Bone marrow (tissue), 2 donors: ENCODE measurements at regions not wholly inside any gene's neighbourhood (a gene's known extent, or its start where the extent isn't known, plus 50 kb on each side); places are given as distances from the start of the nearest gene placed in this dataset.

Experiments
- DNase-seq, 2 donors: peaks; one replicate each; lab custom pipeline; 2025; lab: John Stamatoyannopoulos, UW

DNA sequence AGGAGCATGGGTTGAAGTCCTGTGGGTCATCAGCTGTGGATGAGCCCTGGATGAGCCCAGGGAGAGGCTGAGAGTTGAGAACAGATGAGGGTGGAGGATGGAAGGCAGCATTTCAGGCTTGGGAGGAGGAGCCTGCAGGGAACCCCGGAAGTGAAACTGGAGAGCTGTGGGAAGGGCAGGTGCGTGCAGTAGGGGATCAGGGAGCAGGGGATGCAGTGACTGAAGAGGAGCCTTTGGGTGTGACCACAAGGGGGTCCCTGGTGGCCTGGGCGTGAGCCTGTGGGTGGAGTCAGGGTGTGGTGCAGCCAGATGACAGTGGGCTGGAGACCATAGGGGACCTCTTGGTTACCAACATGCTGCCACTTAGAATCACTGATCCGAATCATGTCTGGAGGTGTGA, 115.5 kb downstream of the PAPOLA start:
- DNase-seq: no peak

DNA sequence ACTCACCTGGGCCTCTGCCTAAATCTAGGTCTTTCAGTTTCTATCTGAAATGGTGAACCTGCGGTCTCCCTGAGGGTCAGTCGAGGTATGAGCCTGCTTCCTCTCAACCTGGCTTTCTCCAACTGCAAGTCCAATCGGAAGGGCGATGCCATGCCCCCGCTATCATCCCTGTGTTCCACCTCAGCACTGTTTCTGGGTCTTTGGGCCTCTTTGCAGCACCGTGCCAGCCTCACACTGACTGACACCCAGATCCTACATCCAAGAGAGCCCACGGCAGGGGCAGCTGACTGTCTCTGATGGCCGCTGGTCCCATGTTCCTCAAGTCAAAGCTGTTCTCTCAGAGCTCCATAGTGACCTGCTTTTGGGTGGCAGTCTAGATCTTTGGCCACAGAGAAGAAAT, 120.7 kb downstream of the PAPOLA start:
- no peak for DNase-seq

DNA sequence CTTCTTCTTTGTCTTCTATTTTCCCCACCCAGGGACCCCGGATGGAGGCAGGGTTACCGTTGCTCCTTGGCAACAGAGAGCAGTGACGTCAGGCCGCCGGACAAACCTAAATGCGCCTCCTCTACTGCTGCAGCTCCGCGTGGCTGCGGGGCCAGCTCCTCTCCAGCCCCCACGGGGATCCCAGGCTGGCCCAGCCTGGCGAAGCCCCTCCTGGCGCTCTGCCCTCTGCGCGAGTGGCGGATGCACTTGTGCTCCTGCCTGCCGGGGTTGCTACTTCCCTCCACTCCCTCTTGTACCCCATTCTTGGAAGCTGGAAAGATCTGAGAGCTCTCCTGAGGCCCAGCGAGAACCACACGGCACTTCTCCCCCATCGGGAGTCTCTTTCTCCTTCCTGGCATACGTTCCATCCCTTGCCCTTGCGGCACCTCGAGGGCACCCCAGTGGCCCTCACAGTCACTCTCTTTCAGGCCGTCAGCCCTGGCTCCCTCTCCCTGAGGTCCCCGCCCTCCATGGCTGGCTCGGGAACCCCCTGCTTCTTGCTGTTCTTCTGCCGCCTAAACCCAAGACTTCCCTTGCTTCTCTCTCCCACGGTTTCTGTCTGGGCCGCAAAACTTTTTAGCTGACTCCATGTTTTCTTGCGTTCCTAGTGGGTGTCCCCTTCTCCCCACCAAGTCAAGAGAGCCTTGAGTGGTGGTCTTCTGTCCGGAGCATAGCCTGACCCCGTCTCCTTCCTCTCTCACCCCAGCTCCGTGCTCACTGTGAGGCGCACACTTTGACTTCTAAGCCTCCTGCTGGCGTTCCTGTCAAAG, 121.7 kb downstream of the PAPOLA start:
- no peak for DNase-seq

DNA sequence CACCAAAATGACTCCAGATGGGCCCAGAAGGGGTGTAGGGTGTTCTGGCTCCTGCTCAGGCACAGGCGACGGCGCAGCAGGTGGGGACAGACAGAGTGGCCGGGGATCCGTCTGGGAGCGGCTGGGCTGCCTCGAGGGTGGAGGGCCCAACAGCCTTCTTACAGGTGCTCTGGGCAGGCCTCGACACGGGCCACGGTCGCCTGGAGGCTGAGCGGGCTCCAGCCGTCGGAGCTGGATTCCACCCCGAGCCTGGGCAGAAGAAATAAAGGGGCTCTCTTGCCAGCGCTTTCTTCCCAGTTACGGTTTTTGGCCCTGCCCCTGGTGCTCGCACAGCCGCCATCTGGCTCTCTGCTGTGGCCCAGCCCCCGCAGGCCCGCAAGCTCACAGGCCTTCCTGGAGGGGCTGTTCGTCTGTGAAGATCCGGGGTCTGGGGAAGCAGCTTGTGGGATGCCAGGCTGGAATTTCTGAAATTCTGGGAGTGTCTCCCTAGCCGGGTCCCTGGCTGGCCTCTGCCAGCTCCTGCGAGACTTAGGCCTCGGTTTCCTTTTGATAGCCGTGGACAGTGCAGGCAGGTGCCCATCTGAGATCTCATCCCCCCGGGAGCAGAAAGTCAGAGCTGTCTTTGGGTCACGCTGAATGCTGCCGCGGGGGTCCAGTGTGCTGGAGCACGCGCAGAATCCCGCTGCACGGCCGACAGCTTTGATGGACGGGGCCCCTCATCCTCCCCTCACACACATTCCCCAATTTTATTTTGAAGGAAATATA, 122.7 kb downstream of the PAPOLA start:
- no peak for DNase-seq

DNA sequence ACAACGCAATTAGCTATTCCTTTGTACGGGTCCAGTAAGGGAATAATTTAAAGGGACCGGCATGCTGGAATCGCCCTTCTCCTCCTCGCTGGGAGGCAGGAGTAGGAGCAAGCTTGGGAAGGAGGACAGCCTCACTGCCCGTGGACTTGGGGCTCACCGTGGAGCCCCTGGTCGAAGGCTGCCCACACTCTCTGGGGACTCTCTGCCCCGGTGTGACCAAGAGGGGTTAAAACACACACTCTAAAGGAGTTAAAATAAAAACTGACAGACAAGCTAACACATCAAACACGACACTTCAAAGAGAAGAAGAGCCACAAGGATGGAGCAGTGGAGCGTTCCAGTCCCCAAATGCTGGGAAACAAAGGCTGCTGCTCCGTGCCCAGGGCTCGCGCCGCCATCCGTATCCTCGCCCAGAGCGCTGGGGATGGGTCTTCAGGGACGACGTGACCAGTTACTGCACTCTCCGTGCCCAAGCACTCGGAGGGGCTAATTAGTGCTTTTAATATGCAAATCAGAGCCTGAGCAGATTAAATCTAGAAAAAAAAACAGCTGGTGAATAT, 123.3 kb downstream of the PAPOLA start:
- DNase-seq: no peak

DNA sequence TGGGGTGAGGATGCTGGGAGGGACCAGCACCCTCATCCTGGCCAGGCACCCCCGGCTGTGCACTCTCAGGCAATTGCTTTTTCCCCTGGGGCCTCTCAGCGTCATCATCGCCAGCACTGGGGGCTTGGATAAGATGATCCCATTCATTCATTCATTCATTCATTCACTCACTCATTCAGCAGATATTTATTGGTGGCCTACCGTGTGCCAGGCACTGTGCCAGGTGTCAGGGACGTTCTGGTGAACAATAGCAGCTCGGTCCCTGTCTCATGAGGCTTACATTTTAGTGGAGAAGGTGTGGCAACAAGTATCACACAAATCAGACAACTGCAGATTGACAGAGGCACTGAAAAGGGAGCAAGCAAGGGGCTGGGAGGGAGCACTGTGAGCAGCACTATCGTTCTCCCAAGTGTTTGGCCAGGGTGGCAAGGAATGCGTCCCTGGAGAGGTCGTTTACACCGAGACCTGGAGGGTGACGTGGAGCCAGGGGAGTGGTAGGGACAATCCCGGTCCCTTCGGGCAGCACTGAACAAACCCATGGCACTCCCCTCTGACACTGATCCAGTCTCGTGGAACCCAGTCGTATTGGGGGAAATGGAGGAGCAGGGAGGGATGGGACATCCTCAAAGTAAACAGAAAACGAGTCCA, 124.1 kb downstream of the PAPOLA start:
- no peak for DNase-seq

DNA sequence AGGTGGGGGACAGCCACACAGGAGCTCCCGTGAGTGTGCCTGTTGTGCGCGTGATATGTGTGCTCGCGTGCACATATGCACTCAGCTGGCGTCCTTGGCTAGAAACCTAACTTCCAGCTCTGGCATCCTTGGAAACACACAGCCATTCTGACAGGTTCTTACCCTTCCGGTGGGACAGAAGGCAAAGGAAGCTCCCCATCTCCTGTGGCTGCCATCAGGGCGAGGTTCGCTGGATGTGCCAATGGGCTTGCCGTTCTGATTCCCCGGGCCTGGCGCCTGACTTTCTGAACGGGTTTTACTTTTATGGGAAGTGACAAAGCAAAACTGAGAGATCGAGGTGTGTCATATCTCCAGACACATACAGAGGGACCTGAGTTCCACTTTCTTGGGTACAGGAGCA, 124.7 kb downstream of the PAPOLA start:
- DNase-seq: no peak

DNA sequence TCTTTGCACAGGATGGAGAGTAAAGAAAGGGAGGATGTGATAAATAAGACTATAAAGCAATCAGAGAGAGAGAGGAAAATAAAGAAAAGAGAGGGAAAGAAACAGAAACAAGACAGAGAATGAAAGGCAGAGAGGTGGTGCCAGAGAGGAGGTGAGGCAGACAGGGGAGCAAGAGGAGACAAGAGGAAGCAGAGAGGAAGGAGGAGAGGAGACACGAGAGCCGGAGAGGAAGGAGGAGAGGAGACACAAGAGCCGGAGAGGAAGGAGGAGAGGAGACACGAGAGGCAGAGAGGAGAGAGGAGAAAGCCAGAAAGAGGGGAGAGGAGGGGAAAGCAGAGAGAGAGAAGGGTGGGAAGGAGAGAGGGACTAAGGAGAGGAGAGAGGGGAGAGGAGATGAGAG, 125.2 kb downstream of the PAPOLA start:
- DNase-seq: no peak

DNA sequence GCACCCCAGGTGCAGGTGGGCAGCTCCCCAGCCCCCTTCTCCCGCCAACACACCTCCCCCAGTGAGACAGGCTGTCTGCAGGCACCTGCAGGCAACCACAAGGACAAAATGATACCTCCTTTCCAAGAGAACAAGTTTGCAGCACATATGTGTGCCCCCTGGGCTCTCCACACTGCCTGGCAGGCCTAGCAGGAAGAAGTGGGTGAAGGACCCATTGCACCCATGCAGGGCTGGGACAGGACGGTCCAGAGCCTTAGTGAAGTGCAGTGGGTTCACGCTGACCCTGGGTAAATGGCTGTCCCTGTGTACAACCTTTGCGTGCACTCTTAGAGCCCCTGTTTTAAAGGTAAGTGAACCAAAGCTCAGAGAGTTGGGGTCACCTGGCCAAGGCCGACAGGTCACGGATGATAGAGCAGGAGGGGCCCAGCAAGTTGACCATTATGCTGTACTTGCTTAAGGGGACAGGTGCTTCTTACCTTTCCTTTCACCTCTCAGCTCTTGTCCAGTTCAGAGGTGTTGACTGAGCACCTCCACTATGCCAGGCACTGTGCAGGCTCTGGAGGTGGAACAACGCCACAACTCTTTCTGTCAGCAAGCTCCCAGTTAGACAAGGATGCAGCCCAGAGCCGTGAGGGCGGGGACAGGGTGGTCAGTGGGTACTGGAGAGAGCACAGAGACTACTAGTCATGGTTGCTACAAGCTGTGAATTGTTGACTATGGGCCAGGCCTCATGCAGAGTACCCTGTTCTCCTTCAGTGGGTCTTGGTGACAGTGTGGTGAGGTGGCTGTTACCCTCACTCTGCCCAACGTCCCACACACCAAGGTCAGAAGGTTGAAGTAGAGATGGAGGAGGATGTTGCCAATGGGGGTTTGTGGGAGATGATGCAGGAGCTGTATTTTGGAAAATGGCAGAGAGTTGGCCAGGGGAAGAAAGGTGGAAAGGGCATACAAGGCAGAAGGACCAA, 125.9 kb downstream of the PAPOLA start:
- DNase-seq: no peak

DNA sequence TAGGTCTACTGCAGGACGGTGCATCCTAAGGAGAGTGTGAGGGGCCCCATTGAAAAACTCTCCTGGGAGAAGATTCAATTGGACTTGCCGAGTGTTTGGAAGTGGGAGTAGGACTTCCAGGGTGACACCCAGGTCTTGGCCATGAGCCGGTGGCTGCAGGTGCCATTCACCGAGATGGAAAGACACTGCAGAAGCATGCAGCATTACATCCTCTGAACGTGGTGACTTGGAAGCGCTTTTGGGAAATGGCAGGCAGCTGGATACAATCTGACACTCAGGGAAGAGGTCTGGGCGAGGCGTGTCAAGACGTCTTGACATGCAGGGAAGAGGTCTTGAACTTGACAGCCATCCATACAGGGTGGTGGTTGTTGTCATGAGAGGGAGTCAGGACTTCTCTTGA, 126.9 kb downstream of the PAPOLA start:
- no peak for DNase-seq

DNA sequence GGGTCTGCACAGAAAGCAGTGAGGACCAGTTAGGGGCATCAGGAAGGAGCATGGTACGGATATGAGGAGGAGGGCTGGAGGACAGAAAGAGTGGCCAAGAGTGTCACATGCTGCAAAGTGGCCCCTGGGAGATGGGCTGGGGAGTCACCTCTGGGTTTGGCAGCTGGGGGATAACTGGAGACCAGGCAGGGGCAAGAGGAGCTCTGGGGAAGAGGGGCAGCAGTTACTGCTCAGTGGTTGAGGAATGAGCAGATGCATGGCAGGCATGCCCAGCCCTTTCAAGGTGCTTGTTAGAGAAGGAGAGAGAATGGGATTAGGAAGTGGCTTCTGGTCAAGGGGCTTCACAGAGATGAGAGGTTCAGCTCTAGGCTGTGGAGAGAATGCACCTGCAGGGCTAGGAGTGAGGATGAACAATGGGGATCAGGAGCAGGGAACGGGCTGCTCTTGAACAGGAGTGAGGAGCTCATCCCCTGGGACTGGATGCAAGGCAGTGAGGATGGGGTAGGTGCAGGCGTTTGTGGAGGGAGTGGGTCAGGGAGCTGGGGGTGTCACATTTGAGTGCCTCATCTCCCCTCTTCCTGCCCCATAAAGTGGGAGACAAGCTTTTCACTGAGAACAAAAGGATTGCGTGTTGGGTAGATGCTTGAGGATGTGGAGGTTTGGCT, 127.5 kb downstream of the PAPOLA start:
- no peak for DNase-seq

DNA sequence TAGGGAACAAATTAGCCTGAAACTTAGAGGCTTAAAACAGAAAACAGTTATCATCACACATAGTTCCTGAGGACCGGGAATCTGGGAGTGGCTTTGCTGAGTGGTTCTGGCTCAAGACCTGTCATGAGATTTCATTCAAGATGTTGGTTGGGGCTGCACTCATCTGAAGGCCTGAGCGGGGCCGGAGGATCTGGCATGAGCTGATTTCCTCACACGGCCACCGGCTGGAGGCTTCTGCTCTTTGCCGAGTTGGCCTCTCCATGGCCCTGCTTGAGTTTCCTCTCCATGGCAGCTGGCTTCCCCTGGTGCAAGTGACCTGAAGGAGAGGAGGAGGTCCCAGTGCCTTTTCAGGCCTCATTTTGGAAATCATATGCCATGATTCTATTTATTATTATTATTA, 128.1 kb downstream of the PAPOLA start:
- DNase-seq: no peak

DNA sequence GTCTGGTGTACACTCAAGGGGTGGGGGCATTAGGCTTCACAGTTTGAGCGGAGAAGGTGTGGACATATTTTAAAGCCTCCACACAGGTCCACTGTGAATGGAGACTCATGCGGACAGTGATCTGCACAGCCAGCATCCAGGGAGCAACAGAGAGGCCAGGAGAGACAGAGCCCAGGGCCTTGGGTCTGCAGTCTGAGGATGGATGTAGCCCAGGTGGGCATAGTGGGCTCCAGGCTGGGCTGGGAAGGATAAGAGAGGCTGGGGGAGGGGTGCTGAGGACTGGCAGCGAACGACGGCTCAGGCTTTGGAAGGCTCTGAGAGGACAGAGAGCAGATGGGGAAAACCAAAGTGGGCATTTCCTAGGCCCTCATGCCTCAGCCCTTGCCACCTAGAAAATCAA, 128.8 kb downstream of the PAPOLA start:
- DNase-seq: no peak

DNA sequence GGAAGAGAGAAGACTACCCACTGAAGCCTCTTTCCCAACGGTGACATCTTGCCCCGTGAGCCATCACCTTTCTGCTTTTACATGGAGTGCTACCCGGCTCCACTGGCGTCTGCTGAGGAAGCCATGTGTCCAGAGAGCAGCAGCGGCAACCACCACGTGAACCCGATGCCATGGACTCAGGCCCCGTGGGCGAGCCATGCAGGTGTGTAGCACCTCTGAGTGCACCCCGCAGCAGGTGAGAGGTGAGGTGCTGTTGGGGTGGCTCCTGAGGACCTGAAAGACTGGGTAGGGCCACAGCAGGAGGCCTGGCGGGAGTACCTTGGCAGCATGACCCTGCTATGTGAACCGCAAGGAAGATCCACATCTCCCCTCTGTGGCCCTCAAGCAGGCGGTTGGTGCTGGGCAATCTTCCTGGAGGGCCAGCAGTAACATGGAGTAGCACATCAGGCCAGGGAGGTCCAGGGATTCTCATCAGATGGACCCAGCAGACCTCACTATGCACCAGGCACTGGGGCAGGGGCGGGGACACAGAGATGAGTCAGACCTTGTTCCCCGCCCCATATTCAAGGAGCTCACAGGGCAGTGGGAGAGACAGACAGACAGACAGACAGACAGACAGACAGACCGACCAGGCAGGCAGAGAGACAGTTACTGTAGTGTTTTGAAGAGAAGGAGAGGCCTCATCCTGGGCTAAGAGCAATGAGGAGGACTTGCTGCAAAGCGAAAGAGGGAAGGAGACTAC, 129.6 kb downstream of the PAPOLA start:
- DNase-seq: no peak

DNA sequence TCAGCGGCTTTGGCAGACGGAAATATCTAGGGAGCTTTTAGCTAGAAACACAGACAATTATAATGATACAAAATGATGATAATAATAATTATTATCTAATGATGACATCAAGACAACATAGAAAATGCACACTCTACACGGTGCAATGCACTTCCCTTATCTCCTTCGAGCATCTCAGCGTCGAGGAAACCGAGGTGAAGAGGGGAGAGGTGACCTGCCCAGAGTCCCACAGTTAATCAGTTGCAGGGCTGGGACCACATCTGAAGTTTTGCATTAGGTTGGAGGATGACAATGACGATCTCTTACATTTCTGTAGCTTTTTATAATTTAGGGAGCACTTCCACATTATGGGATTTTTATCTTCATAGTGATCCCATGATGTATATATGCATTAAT, 130.2 kb downstream of the PAPOLA start:
- no peak for DNase-seq

DNA sequence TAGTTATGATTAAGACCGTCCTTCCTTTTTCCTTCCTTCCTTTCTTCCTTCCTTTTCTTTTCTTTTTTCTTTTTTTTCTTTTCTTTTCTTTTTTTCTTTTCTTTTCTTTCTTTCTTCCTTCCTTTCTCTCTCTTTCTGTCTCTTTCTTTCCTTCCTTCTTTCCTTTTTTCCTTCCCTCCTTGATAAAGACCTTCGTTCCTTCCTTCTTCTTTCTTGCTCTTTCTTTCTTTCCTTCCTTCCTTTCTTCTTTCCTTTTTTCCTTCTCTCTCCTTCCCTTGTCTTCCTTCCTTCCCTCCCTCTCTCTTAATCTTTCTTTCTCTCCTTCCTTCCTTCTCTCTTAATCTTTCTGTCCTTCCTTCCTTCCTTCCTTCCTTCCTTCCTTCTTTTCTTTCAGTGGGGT, 130.9 kb downstream of the PAPOLA start:
- DNase-seq: no peak

DNA sequence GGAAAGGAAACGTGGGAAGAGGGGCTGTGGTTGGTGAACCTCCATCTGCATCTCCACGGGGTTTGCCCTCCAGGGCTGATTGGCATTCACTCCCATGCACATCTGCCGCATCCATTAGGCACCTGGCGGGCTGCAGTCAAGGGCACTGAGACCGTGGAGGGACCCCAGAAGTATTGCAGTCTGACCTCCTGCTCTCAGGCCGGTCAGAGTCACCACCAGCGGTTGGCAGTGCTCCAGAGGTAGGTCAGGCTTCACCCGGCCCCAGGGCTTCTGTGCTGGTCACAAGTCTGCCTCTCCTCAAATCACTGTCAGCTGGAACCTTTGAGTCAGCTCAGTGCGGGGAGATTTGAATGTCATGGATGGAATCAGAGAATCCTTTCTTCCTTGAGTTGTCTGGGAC, 132.3 kb downstream of the PAPOLA start:
- DNase-seq: no peak

DNA sequence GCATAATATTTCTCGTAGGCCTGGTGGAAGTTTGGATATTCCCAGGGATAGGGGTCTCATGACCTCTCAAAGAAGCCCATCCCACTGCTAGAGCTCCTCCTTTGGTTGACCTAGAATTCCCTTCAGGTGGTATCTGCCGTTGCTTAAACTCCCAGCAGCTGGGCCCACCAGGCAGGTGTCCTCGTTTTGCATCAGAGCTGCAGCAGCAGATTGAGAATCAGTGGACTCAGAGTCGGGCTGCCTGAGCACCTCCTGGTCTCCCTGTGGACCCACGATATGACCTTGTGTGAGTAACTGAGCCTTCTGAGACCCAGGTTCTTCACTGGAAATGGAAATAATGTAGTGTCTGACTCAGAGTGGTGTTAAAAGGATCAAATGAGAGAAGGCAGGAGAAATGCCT, 132.7 kb downstream of the PAPOLA start:
- DNase-seq: no peak

DNA sequence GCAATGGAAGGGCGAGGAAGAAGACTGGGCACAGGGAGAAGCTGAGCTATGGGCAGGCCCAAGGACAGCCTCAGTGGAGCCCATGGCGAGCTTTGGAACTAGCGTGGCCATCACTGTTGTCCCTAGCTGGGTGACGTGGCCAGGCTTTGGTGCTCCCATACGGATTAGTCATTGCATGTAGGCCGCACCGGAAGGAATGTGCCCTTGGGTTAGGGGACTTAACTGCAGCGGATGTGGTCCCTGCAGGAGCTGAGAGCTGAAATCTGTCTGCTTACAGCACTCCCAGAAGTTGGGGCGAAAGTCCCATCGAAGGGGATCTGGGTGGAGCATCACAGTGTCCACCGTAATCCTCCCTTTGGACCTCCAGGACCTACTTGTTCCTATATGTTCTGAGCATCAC, 133.7 kb downstream of the PAPOLA start:
- no peak for DNase-seq

DNA sequence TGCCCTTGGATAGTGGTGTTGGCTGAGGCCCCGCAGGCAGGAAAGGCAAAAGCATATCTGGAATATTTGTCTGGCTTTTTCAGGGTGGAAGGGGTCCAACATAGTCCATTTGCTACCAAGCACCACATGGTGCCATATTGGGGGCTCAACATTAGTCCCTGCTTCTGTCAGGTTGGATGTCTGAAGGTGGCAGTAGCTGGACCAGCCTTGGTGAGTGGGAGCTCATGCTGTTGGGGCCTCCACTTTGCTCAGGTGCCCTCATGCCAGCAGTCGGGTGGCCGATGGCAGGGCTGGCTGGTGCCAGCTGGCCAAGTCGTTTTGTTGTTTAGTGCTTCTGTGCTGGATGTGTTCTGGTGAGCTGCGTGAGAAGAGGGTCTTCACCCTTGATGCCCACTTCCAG, 135.3 kb downstream of the PAPOLA start:
- DNase-seq: no peak
